Activated T-cell treated with anti-CD3 and anti-CD28 coated beads, Interleukin-2, amount 50 U/mL, for 72 hours (primary cell): ENCODE measurements at regions not wholly inside any gene's neighbourhood (a gene's known extent, or its start where the extent isn't known, plus 50 kb on each side); places are given as distances from the start of the nearest gene placed in this dataset.

ENCODE experiments used
- ATAC-seq, 2 donors: fragments of 150-1000 bp; cut with Tn5 transposase; replicated peaks in 1 of 2; 2 replicates each; pipeline ENCODE4 v1.10.0; 2021; ENCODE audit warnings: moderate library complexity in 2 of 2, mild to moderate bottlenecking in 1 of 2
- DNase-seq, 2 donors: peaks; one replicate each; pipeline ENCODE4 v3.0.0; 2021 to 2022; ENCODE audit warnings: mixed read lengths in 1 of 2
- H3K27ac Mint-ChIP-seq: one replicate; pipeline ENCODE4 v1.8.0; 2022; ENCODE audit warnings: mild to moderate bottlenecking, moderate library complexity, mixed read lengths
- H3K27me3 Mint-ChIP-seq: one replicate; pipeline ENCODE4 v1.8.0; 2022; ENCODE audit warnings: low read depth, mixed read lengths
- H3K36me3 Mint-ChIP-seq, 2 donors: one replicate each; pipeline ENCODE4 v1.8.0; 2022; ENCODE audit warnings: mixed read lengths in 2 of 2, mild to moderate bottlenecking in 1 of 2; ENCODE audit not compliant: insufficient read depth in 2 of 2
- H3K4me1 Mint-ChIP-seq: one replicate; pipeline ENCODE4 v1.8.0; 2022; ENCODE audit warnings: low read depth, mixed read lengths
- H3K4me3 Mint-ChIP-seq, 2 donors: one replicate each; pipeline ENCODE4 v1.8.0; 2022; ENCODE audit warnings: mild to moderate bottlenecking in 2 of 2, mixed read lengths in 2 of 2, moderate library complexity in 2 of 2
- H3K9me3 Mint-ChIP-seq, 2 donors: one replicate each; pipeline ENCODE4 v1.8.0; 2022; ENCODE audit warnings: mixed read lengths in 2 of 2

- Mint-ChIP-seq H3K27me3 (peaks cover 29% of the 10 kb centered on the region), H3K4me1 (no peaks in the 10 kb centered on the region), H3K9me3 (peaks cover 3% of the 10 kb centered on the region in 2 donors), H3K27ac (no peak overlapping the region), H3K36me3 (peaks cover 3 to 4% of the 10 kb centered on the region in 2 donors), H3K4me3 (no peak overlapping the region)
- ATAC-seq (no peak), DNase-seq (no peak)
Measured at GRCh38 chr5:38737976-38738375, 107.8 kb upstream of the OSMR start.

- Mint-ChIP-seq H3K9me3 (peaks cover 3 to 11% of the 10 kb centered on the region in 2 donors), H3K4me3 (no peak overlapping the region), H3K36me3 (peaks cover 4 to 5% of the 10 kb centered on the region in 2 donors), H3K4me1 (no peaks in the 10 kb centered on the region), H3K27me3 (peaks cover 17% of the 10 kb centered on the region), H3K27ac (no peak overlapping the region)
- no peak for DNase-seq
- no peak for ATAC-seq
Measured at GRCh38 chr5:38739011-38739704, 106.7 kb upstream of the OSMR start.

- DNase-seq: no peak
- H3K27ac Mint-ChIP-seq: no peak overlapping the region
- H3K27me3 Mint-ChIP-seq: peaks cover 17% of the 10 kb centered on the region
- H3K9me3 Mint-ChIP-seq: peaks cover 3 to 11% of the 10 kb centered on the region in 2 donors
- no peaks in the 10 kb centered on the region for H3K4me1 Mint-ChIP-seq
- H3K36me3 Mint-ChIP-seq: peaks cover 4 to 5% of the 10 kb centered on the region in 2 donors
- no peak for ATAC-seq
- no peak overlapping the region for H3K4me3 Mint-ChIP-seq
Measured at GRCh38 chr5:38739705-38740045, 106.1 kb upstream of the OSMR start.

- Mint-ChIP-seq H3K27me3 (peaks cover 16% of the 10 kb centered on the region), H3K27ac (no peak overlapping the region), H3K9me3 (peaks cover 3 to 11% of the 10 kb centered on the region in 2 donors), H3K36me3 (peaks cover 4 to 5% of the 10 kb centered on the region in 2 donors), H3K4me3 (no peak overlapping the region), H3K4me1 (no peaks in the 10 kb centered on the region)
- no peak for DNase-seq
- ATAC-seq: no peak
Measured at GRCh38 chr5:38742821-38743220, 103.0 kb upstream of the OSMR start.

DNA sequence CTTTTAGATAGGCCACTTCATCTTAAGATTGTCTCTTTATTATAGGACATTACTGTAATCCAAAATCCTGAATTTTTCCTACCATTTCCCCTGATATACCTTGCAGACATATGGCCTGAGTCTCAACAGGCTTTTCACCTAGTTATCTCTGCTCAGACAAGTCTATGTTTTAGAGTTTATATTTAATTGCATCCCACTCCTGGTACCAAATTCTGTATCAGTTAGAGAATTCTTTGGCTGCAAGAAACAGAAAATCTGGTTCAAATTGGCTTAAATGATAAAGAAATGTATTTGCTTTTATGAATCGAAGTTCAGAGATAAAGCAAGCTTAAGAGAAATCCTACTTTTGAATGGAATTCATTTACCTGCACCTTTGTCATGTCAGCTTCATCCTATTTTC, 102.2 kb upstream of the OSMR start:
- Mint-ChIP-seq H3K36me3 (peaks cover 4 to 5% of the 10 kb centered on the region in 2 donors), H3K27ac (no peak overlapping the region), H3K27me3 (peaks cover 16% of the 10 kb centered on the region), H3K4me1 (no peaks in the 10 kb centered on the region), H3K9me3 (peaks cover 3 to 11% of the 10 kb centered on the region in 2 donors), H3K4me3 (no peak overlapping the region)
- ATAC-seq (no peak), DNase-seq (no peak)

- H3K9me3 Mint-ChIP-seq: peaks cover 3 to 11% of the 10 kb centered on the region in 2 donors
Measured at GRCh38 chr5:38745836-38746732, 99.7 kb upstream of the OSMR start.

GRCh38 chr5:38749861-38750260, 96.0 kb upstream of the OSMR start:
- ATAC-seq (no peak), DNase-seq (no peak)
- Mint-ChIP-seq H3K36me3 (no peaks in the 10 kb centered on the region), H3K4me1 (no peaks in the 10 kb centered on the region), H3K4me3 (no peak overlapping the region), H3K27me3 (peaks cover 28% of the 10 kb centered on the region), H3K27ac (no peak overlapping the region), H3K9me3 (no peaks in the 10 kb centered on the region)

More at GRCh38 chr5:38745836-38746732, 99.7 kb upstream of the OSMR start:
- Mint-ChIP-seq H3K27ac (no peak overlapping the region), H3K4me1 (no peaks in the 10 kb centered on the region), H3K36me3 (peaks cover 4 to 5% of the 10 kb centered on the region in 2 donors), H3K27me3 (peaks cover 24% of the 10 kb centered on the region), H3K4me3 (no peak overlapping the region)
- DNase-seq: no peak
- no peak for ATAC-seq

DNA sequence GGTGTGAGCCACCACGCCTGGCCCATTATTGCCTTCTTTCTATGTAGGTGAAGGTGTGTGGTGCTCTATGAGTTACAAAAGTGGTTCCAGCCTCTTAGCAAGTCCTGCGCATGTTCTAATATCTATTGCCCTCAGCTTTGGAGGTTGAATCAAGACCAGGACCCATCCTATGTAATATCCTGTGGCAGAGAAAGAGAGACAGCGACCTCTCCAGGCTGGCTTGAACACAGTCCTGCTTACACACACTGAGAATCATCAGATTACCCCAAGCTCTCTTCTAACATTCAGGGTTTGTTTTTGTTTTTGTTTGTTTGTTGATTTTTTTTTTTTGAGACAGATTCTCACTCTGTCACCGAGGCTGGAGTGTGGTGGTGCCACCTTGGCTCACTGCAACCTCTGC, 94.7 kb upstream of the OSMR start:
- ATAC-seq (no peak), DNase-seq (no peak)
- Mint-ChIP-seq H3K4me1 (no peaks in the 10 kb centered on the region), H3K27ac (no peak overlapping the region), H3K9me3 (no peaks in the 10 kb centered on the region), H3K4me3 (no peak overlapping the region), H3K27me3 (peaks cover 41% of the 10 kb centered on the region), H3K36me3 (no peaks in the 10 kb centered on the region)

GRCh38 chr5:38752012-38752536, 93.7 kb upstream of the OSMR start:
- DNase-seq: no peak
- H3K27me3 Mint-ChIP-seq: peaks cover 42% of the 10 kb centered on the region
- no peaks in the 10 kb centered on the region for H3K9me3 Mint-ChIP-seq
- ATAC-seq: no peak
- no peaks in the 10 kb centered on the region for H3K4me1 Mint-ChIP-seq
- H3K4me3 Mint-ChIP-seq: no peak overlapping the region
- no peaks in the 10 kb centered on the region for H3K36me3 Mint-ChIP-seq
- H3K27ac Mint-ChIP-seq: no peak overlapping the region

DNA sequence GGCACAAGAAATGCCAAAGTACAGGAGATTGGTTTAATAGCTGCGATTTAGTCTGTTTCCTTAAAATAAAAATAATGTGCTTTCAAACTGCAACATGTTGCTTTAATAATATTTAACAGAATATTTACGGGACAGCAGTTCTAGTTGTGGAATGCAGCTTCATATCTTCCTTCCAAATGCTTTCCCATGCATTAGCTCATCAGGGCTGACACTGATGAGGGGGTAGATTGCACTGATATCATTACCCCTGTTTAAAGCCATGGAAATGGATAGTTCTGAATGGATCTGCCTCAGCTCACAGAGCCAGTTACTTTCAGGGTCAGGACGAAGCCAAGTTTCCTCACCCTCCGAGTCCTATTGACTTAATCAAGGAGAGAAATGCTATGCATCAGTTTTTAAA, 93.2 kb upstream of the OSMR start:
- no peak overlapping the region for H3K4me3 Mint-ChIP-seq
- ATAC-seq: no peak
- no peaks in the 10 kb centered on the region for H3K9me3 Mint-ChIP-seq
- no peaks in the 10 kb centered on the region for H3K4me1 Mint-ChIP-seq
- H3K27ac Mint-ChIP-seq: no peak overlapping the region
- DNase-seq: no peak
- peaks cover 41% of the 10 kb centered on the region for H3K27me3 Mint-ChIP-seq
- no peaks in the 10 kb centered on the region for H3K36me3 Mint-ChIP-seq

- Mint-ChIP-seq H3K4me1 (no peaks in the 10 kb centered on the region), H3K27me3 (peaks cover 45% of the 10 kb centered on the region), H3K9me3 (no peaks in the 10 kb centered on the region), H3K27ac (no peak overlapping the region), H3K36me3 (no peaks in the 10 kb centered on the region), H3K4me3 (no peak overlapping the region)
- ATAC-seq (no peak), DNase-seq (no peak)
Measured at GRCh38 chr5:38753141-38753540, 92.7 kb upstream of the OSMR start.

GRCh38 chr5:38753776-38754175, 92.0 kb upstream of the OSMR start:
- Mint-ChIP-seq H3K27ac (no peak overlapping the region), H3K9me3 (no peaks in the 10 kb centered on the region), H3K4me1 (no peaks in the 10 kb centered on the region), H3K36me3 (no peaks in the 10 kb centered on the region), H3K27me3 (peaks cover 45% of the 10 kb centered on the region), H3K4me3 (no peak overlapping the region)
- DNase-seq: no peak
- ATAC-seq: no peak

DNA sequence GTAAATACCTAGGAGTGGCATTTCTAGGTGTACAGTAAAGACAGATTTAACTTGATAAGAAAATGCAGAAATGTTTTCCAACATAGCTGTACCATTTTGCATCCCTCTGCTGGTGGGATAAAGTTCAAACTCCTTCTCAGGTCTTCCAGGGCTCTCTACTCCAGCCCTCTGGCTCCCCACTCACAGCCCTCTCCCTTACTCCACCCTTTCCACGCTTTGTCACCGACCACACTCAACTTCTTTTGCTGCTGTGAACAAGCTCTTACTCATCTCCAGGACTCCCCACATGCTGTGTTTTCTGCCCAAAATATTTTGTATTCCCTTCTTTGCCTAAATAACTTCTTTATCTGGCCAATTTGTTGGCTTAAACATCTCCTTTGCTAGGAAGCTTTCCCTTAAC, 90.6 kb upstream of the OSMR start:
- Mint-ChIP-seq H3K9me3 (no peaks in the 10 kb centered on the region), H3K4me3 (no peak overlapping the region), H3K27me3 (peaks cover 46% of the 10 kb centered on the region), H3K4me1 (no peaks in the 10 kb centered on the region), H3K27ac (no peak overlapping the region), H3K36me3 (no peaks in the 10 kb centered on the region)
- no peak for DNase-seq
- no peak for ATAC-seq
